CD4-positive, alpha-beta T cell (primary cell): ENCODE measurements at regions not wholly inside any gene's neighbourhood (a gene's known extent, or its start where the extent isn't known, plus 50 kb on each side); places are given as distances from the start of the nearest gene placed in this dataset.

ENCODE experiments used
- ATAC-seq: fragments of 200-7000 bp; cut with Tn5 transposase; one replicate; pipeline ENCODE4 v1.10.0; 2022; ENCODE audit warnings: mild to moderate bottlenecking; ENCODE audit not compliant: poor library complexity
- CTCF ChIA-PET: fragments of 350-600 bp; sonication (Branson Sonifier 250); formaldehyde crosslinking; loops from one replicate; lab custom pipeline; 2021; ENCODE audit warnings: antibody characterized with exemption, inconsistent platforms; lab: Charles Lee
- POLR2A ChIA-PET: fragments of 350-600 bp; sonication (Branson Sonifier 250); formaldehyde crosslinking; loops from one replicate; lab custom pipeline; 2021; ENCODE audit warnings: antibody characterized with exemption, inconsistent platforms; lab: Charles Lee
- DNase-seq, 14 experiments: peaks; one replicate each; pipeline ENCODE4 v3.0.0-alpha.2; 2013 to 2020; ENCODE audit warnings: mixed read lengths in 2 of 14
- H3K27ac ChIP-seq, 2 donors: one replicate each; pipeline versions ENCODE4 v1.5.1 to v1.7.0; 2013; ENCODE audit warnings: low read length in 2 of 2, low read depth in 1 of 2, mild to moderate bottlenecking in 1 of 2
- H3K27me3 ChIP-seq, 2 experiments: 1 replicate in 1 of 2; 2 replicates in 1 of 2; pipeline versions ENCODE4 v1.6.1 to v1.7.0; 2013; ENCODE audit warnings: low read length in 2 of 2, control low read depth in 1 of 2, mild to moderate bottlenecking in 1 of 2, moderate library complexity in 1 of 2; ENCODE audit not compliant: insufficient read depth in 2 of 2, control insufficient read depth in 1 of 2
- H3K36me3 ChIP-seq: one replicate; pipeline ENCODE4 v1.6.1; 2013; ENCODE audit warnings: low read length, control low read depth; ENCODE audit not compliant: insufficient read depth
- H3K4me1 ChIP-seq: one replicate; pipeline ENCODE4 v1.6.1; 2013; ENCODE audit warnings: low read length, control low read depth; ENCODE audit not compliant: insufficient read depth
- H3K4me3 ChIP-seq: one replicate; pipeline ENCODE4 v1.5.1; 2013; ENCODE audit warnings: mild to moderate bottlenecking, low read length, moderate library complexity
- H3K9me3 ChIP-seq, 2 experiments: 1 replicate in 1 of 2; 2 replicates in 1 of 2; pipeline versions ENCODE4 v1.6.1 to v1.7.0; 2013; ENCODE audit warnings: low read length in 2 of 2, mild to moderate bottlenecking in 2 of 2, control low read depth in 1 of 2, moderate library complexity in 1 of 2; ENCODE audit not compliant: control insufficient read depth in 1 of 2, insufficient read depth in 1 of 2
- H3K27ac Mint-ChIP-seq: one replicate; pipeline ENCODE4 v1.8.0; 2020; ENCODE audit warnings: mixed read lengths
- H3K27me3 Mint-ChIP-seq: one replicate; pipeline ENCODE4 v1.8.0; 2021; ENCODE audit warnings: mixed read lengths
- H3K36me3 Mint-ChIP-seq: one replicate; pipeline ENCODE4 v1.8.0; 2021; ENCODE audit warnings: low read depth, mixed read lengths
- H3K4me1 Mint-ChIP-seq: one replicate; pipeline ENCODE4 v1.8.0; 2021; ENCODE audit warnings: low read depth, mixed read lengths
- H3K4me3 Mint-ChIP-seq: one replicate; pipeline ENCODE4 v1.8.0; 2020; ENCODE audit warnings: mild to moderate bottlenecking, mixed read lengths
- H3K9me3 Mint-ChIP-seq: one replicate; pipeline ENCODE4 v1.8.0; 2020; ENCODE audit warnings: mixed read lengths
- CTCF ChIP-seq: fragments of 200-600 bp; IDR thresholded peaks from one replicate; pipeline ENCODE4 v1.8.0; 2022; ENCODE audit warnings: antibody characterized with exemption, mild to moderate bottlenecking
- intact Hi-C, 2 experiments: fragments of 100-400 bp; cut with DNase I in 1 of 2; cut with micrococcal nuclease in 1 of 2; formaldehyde crosslinking; loops; one replicate each; pipeline versions ENCODE4 v1.15.1 to v1.9.0; 2023 to 2025; cut with DNase I, micrococcal nuclease

- no peak overlapping the region for H3K27ac Mint-ChIP-seq
- no peaks in the 10 kb centered on the region for H3K9me3 Mint-ChIP-seq
- H3K4me3 ChIP-seq: no peak overlapping the region
- H3K4me1 Mint-ChIP-seq: no peaks in the 10 kb centered on the region
- ChIA-PET POLR2A (no interaction called here), CTCF (no interaction called here)
- H3K4me1 ChIP-seq: no peaks in the 10 kb centered on the region
- no peaks in the 10 kb centered on the region for H3K9me3 ChIP-seq
- no peak overlapping the region for H3K27ac ChIP-seq
- H3K36me3 Mint-ChIP-seq: no peaks in the 10 kb centered on the region
- H3K4me3 Mint-ChIP-seq: no peak overlapping the region
- H3K27me3 ChIP-seq: no peaks in the 10 kb centered on the region
- H3K27me3 Mint-ChIP-seq: no peaks in the 10 kb centered on the region
- ATAC-seq: no peak
- intact Hi-C loops: no loop called here
- no peak for DNase-seq
- no peaks in the 10 kb centered on the region for H3K36me3 ChIP-seq
- no peak for TF ChIP-seq CTCF
Observed at GRCh38 chr15:77535845-77536244, 96.9 kb downstream of the LINGO1 start.
